GM19023 (cell line): ENCODE measurements at regions not wholly inside any gene's neighbourhood (a gene's known extent, or its start where the extent isn't known, plus 50 kb on each side); places are given as distances from the start of the nearest gene placed in this dataset.

Experiments
- ATAC-seq: cut with Tn5 transposase; IDR thresholded peaks from one replicate; pipeline ENCODE4 v1.9.1; 2021; ENCODE audit warnings: mild to moderate bottlenecking, moderate library complexity; ENCODE audit not compliant: unreplicated experiment

DNA sequence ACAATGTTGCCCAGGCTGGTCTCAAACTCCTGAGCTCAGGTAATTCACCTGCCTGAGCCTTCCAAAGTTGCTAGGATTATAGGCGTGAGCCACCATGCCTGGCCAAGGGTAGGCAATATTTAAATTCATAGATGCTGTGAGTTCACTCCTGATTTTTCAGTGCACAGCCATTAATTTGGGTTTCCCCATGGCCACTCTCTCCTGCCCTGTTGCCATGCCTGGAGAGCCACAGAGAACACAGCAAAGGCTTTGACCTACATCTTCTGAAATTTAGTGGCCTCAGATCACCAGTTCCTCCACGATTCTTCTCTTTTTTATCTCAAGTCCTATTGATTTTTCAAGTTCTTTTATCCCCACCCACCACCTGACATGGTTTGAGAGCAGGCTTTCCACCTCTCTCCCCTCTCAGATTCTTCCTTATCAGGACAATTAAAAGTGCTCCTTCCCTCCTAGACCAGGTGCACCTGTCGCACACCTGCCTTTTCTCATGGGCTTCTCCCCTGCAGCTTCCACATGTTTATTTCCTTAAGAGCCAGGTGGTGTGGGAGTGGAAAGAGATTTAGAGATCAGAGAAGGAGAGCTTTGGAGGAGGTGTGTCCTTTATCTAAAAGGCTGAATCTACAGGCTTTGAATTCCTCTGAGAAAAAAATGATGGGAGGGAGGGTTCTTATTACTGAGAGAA is 123.8 kb downstream of the ADRA2A start:
- no peak for ATAC-seq

DNA sequence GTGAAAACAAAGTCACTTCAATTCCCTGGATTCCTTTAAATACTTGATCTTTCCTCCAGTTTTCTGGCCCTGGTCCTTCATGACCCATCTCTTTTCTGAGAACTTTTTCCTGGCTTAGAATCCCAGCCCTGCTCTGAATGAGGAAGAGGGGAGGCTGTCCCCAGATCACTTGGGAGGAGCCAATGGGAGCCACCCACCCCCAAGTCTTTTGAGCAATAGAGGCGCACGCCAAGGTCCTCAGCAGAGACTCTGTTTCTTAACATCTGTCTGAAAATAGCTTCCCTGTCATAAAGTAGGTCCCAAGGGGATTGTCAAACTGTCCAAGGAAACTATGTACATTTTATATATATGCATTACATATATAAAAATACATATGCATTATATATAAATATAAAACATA is 126.8 kb downstream of the ADRA2A start:
- no peak for ATAC-seq

DNA sequence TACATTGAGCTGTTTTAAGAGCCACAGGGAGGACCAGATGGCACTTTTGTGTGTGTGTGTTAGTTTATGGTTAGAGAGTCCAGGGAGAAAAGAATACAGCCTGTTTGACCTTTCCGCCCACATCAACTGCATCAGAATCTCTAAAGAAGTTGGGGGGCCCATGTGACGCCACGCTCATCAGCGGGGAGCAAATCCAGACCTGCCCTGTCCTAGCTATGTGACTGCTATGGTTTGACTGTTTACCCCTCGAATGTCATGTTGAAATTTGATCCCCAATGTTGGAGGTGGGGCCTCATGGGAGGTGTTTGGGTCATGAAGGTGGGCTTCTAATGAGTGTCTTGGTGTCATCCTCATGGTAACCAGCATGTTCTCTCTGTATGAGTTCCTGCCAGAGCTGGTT is 128.0 kb downstream of the ADRA2A start:
- ATAC-seq, result no peak

DNA sequence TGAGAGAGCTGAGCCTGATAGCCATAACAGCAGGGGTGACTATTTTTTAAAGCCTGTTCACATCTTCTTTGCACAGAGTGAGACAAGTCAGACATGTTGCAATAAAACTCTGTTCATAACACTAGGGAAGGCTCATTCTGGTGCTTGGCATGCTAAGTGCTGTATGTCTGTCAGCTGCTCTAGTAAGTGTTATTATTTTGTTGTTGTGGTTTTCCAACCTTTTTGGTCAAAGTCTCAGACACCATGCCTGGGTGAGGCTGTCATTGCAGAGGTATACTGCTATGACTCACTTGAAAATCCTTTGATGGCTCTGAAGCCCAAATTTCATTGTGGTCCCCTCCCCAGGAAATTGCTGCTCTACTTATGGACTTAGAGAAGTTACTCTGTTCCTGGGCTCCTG is 129.7 kb downstream of the ADRA2A start:
- ATAC-seq, result no peak

DNA sequence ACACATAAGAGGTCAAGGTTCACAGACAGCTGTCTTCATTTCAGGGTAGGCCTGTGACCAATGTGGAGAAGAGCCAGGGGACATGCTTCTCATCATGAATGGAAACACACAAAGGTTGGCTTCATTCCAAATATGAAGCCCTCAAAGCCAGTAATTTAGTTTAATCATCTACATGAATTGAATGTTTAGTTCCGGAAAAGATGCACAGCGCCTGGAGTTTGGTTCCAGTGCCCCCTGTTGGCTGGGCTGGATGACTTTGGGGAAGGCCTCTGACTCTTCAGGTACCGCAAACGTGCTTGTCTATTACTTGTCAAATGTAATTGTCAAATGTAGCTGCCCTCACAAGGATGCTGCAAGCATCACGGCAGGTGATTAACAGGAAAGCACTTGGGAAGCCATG is 130.7 kb downstream of the ADRA2A start:
- no peak for ATAC-seq

DNA sequence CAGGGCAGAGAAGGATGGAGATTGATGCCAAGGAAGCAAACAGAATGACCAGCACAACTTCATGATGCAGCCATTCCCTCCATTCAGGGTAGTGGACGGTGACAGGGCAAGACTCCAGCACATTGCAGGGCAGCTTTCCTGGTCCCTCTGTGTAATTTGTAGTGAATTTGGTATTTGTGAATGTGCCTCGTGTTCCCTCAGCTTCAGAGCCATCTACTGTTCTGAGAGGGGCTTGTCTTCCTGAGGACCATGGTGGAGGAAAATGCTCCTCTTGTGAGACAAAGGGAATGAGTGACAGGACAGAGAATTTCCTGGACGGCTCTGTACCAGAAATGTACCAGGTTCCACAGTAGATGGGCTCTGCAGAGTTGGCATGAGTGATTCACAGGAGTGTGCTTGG is 132.1 kb downstream of the ADRA2A start:
- ATAC-seq, result no peak

DNA sequence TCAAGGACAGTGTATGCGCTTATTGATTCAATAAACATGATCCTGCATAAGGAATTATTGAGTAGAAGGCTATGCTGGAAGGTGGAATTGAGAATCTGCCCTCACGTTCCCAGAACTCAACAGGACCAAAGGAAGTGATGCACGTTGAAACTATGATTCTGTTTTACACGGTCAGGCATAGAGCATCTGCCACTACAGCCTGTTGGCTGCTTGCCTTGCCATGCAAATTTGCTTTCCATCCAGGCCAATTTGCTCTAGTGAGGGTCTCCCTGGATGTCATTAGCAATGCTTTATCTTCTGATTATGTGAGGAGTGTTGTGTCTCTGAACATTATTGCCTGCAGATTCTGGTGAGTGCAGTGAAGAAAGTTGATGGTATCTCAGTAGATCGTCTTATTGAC is 132.9 kb downstream of the ADRA2A start:
- no peak for ATAC-seq

DNA sequence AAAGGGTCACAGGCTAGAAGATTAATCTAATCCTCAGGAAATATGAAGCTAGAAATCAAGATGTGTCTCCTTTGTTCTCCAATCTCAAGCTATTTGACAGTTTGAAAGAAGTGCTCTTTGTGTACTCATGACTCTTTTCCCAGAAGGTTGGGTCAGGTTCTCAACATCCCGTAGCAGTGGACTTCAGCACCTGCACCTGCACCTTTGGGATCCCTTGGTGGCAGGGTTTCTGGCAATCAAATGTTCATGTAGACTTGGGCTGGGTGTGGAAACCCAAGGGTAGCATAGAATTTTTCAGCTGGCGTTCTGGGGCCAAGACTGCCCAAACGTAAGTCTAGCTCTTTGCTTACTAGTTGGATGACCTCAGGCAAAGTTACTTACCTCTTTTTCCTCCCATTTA is 134.4 kb downstream of the ADRA2A start:
- no peak for ATAC-seq

DNA sequence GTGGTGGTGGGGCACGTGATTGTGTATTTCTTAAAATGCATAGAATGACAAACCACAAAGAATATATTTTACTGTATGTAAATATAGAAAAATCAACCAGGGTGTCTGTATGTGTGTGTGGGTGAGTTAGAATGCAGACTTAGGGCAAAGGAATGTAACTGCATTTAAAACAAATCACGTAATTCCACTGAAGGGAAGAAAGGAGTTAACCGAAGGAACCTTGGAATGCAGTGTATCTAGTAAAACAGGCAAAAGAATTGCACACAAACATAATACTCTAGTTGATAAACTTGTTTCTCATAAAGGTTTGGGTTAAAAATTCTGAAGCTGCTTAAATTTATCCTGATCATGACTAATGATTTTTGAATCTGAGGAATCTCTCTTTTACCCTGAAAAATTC is 134.9 kb downstream of the ADRA2A start:
- ATAC-seq, result no peak

DNA sequence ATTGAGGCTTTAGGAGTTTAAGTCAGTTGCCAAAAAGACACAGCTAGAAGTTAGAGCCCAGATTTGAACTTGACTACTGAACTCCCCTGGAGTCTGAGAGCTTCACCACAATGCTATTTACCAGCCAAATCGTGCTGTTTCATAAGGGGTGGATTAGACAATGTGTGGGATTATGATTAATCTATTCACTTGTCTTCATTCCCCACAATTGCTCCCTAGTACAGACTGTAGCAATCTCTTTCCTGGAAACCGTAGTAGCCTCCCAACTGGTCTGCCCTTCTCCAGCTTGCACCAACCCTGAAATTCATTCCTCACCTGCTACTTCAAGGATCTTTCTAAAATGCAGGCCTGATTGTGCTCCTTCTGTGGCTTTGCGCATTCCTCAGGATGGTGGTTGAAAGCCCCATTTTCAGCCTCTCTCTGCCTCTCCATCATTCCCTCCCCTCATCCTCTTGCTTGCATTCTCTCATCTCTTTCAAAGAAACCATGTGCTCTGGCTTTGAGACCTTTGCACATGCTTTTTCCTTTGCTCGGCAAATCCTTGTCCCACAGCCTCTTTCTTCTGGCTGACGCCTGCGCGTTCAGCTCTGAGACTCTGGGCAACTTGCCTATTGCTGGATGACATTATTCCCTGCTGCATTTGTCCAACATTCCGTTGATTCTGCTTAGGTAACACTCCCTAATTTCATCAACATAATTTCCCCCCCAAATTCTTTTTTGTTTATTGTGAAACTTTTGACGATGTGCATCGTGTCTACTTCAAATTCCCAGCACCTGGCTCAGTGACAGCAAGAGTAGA is 145.1 kb downstream of the ADRA2A start:
- ATAC-seq, result no peak

DNA sequence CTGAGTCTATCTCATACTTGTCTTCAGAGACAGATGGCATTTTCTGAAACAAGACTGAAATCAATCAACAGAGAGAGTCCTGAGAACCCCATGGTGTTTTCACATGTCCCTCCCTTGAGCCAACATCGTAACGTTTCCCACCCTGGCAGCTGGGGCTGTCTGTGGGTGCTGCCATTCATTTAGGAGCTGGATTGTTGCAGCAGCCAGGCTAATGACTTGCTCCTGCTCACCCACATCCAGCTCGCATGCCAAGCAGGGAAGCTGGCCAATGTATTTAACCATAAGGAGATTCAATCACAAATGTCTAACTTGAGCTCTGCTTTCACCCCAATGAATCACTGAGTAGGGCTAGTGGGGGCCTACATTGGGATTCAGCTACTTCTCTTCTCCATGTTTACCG is 146.1 kb downstream of the ADRA2A start:
- ATAC-seq, result no peak

DNA sequence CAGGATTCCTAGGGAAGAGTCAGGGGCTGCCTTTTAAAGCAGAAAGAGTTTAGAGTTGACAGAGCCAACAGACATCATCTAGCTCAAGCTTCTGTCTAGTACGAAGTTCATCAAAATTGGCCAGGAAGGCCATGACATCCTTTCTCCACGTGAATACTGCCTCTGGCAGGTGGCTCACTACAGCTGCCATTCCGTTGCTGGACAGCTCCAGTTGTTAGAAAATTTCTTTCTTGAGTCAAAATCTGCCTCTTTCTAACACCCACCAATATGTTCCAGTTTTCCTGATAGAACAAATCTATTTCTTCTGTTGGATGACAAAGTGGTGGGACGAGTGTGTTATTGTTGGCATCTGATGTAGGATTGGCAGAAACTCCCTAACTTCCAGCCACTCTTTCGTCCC is 154.9 kb downstream of the ADRA2A start:
- no peak for ATAC-seq

DNA sequence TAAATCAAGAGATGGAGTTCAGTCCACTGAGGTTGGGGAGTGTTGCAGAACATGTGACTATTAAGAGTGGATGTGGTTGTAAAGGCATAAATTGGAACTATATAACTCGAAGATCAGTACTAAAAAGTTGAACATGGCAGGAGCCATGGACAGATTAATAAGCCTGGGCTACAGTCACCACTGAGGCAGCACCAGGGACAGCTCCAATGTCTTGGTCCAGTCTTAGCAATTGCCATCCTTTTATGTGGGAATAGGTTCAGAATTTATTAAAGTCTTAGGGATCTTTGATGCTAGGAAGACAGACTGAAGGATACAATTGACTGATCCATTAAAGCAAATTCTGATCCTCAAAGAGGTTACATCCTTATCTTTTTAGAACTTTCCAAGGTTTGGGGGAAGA is 156.6 kb downstream of the ADRA2A start:
- no peak for ATAC-seq

DNA sequence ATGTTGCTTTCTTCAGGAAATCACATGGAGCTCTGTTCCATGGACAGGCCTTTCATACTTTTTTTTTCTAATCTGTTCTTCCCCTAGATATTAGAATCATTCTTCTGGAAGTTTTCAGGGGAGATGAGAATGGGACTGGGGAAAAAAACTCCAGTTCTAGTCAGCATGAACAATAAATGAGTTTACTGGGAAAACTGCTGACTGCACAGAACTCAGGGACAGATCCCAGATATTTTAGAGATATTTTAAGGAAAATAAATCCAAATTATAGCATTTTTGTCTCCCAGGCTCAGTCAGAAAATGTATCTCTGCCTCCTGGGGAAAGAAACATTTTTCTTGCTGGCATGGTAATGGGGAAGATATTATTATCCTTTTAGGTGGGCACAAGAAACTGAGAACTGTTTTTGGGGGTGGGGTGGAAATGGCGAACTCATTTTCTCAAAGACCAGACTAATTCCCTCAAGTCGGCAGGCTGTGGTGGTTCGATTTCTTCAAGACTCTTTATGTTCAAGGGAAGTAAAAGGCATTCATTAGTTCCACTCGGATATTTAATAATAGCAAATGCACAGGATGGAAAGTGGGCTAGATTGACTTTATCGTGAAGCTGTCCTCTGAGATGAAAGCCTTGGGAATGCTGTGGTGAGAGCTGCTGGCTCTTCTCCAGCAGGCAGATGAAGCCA is 157.5 kb downstream of the ADRA2A start:
- no peak for ATAC-seq

DNA sequence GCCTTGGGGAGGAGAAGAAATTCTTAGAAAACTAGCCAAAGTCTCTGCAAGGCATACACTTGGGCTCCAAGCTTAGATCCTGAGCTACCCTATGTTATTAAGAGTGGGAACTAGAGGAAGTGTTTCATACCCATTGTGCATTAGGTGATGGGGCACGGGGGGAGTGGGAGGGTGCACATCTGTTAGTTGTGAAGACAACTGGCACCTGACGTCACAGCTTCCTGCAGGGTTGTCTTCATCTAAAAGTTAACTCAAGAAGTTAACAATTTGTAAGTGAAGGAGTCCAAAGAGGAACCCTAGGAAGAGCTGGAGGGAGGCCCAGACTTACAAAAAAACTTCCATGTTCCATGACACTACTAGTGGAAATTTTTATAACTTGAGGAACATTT is 158.1 kb downstream of the ADRA2A start:
- ATAC-seq, result no peak

DNA sequence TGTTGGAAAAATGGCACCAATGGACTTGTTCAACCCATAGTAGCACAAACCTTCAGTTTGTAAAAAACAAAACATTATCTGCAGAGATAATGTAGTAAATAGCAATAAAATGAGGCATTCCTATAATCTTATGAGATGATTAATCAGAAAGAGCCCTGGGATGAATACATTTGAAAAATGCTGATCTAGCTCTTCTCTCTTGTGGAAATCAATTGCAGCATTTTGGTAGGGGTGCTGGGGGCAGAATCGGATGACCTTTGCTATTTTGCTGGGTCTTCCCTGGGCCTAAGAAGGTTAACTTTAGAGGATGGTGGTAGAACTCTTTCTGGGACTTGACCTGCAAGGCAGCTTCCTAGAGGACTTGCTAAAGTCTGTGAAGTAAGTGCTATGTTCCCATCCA is 163.5 kb downstream of the ADRA2A start:
- no peak for ATAC-seq

DNA sequence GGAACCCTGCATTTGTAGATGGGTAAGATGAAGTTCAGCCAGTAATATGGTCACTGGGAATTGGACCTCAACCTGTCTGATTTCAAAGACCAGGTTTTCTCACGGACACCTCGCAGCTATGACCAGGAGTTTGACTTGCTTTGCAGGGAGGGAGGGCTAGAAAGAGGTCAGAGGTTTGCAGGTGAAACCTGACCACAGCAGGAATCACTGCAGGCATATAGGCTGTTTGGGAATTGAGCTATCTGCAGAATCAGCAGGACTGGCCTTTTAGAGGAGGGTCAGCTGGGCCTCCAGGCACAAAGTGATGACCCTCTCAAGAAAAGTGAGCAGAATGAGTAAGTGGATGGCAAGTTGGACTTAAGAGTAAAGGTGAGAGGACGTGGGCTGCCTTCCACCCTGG is 166.3 kb downstream of the ADRA2A start:
- no peak for ATAC-seq

DNA sequence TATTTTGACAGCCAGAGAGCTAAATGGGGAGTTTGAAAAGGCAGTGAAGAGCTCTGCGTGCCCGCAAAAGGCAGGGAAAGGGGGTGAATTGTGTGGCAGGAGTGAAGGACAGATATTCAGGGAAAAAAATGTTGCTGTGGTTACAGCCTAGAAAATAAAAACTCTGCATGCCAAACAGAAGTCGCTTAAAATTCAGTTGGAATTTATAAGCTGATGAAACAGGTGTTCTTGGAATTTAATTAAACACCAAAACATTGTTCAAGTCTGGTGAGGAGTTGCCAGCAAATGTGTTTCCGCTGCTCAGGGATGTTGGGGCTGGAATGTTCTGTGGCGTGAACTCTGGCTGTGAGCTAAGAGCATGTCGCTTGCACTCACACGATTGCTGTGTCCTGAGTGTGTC is 169.3 kb downstream of the ADRA2A start:
- ATAC-seq, result no peak

DNA sequence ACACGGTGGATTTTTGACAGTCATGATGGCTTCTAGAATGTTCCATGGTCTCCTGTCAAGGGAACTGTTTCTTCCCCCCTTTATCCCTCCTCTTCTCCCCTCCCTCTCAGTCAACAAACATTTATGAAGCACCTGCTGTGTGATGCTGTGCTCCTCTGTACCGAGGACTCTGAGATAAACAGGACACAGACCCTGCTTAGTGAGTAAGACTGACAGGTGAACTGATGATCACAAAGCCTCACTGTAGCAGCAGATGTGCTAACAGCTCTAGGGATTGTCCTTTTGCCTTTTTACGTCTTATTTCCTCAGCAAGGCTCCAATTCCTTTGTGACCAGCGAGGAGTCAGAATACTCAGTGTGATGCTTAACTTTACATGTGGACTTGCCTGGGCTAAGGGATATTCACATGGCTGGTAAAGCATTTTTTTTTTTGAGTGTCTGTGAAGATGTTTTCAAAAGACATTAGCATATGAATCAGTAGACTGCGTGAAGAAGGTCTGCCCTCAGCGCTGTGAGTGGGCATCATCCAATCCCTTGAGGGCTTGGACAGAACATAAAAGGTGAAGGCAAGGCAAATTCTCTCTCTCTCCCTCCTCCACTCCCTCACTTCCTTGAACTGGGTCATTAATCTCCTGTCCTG is 170.1 kb downstream of the ADRA2A start:
- ATAC-seq, result no peak

DNA sequence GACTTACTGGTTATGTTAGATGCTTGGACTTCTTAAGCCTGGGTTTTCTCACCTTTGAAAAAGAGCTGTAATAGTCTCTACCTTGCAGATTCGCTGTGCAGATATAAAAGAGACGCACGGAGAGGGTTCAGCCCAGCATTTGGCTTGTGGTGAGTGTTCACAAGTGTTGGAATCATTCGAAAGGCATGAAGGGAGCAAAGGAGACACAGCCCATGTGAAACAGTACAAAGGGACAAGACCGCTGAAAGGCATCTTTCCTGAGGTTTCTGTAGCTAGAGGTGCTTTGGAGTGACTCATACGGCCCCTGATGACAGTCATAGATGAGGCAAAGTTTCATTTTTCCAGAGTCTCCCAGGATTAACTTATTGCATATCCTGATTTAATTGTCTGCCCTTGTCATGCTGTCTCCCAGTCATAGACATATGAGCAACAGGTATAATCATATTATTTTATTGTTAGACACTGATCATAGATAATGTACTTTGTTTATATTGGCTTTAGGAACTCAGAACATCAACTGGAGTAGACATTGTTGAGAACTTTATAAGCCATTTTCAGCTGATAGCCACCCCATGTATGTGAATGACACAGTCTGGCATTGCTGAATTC is 171.1 kb downstream of the ADRA2A start:
- ATAC-seq, result no peak

DNA sequence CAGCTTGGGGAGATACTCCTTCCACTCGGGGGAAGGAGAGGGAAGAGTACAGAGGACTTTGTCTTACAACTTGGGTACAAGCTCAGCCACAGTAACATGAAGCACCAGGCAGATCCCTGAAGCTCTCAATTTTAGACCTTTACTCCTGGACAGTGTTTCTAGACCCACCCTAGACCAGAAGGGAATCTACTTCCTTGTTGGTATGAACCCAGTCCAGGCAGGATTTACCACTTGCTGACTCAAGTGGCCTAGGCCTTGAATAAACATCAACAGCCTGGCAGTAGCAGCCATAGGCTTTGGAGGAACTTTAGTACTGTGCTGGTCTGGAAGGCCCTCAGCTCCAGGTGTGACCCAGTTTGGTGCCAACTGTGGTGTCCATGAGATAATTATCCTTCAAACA is 173.1 kb downstream of the ADRA2A start:
- no peak for ATAC-seq
